ENCODE measurements at regions not wholly inside any gene's neighbourhood (a gene's known extent, or its start where the extent isn't known, plus 50 kb on each side); places are given as distances from the start of the nearest gene placed in this dataset.

DNA sequence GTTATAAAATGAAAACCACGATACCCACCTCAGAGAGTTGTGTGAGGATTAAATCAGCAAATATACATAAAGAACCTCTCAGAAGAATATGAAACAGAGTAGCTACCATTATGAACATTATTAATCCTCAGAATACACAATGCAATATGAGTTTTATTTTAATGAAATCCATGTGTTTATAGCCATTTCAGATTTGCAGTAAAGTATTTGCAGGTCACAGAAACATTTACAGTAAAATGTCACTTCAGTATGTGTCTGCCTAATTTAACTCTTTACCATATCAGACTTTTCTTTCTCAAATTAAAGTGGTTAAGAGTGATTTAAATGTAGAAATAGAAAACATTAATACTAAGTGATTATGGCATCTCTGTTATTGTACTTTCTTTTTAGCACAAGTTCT is 365.2 kb upstream of the MPDZ start:
- ATAC-seq (ENCODE audit: low read depth): no peak
- WGBS (ENCODE audit: insufficient coverage): no CpG with 5 or more reads among the region's 1 CpG
- H3K27ac ChIP-seq (ENCODE audit: low read length in 2 of 2): no peak overlapping the region
- H3K79me2 ChIP-seq (ENCODE audit: control insufficient read depth, insufficient read depth, low read length): no peaks in the 10 kb centered on the region
- POLR2A ChIA-PET: no interaction called here
- H3K4me3 Mint-ChIP-seq: no peak overlapping the region
- no peak overlapping the region for H3K4me3 ChIP-seq (ENCODE audit: control extremely low read depth in 1 of 5, extremely low read depth in 1 of 5, insufficient read depth in 1 of 5, low read depth in 2 of 5, low read length in 4 of 5)
- H3K4me2 ChIP-seq (replicated peaks; ENCODE audit: low read depth, low read length, poor library complexity, severe bottlenecking): no peak overlapping the region
- intact Hi-C loops (cut with micrococcal nuclease): no loop called here
- TF ChIP-seq, protein P1, sequence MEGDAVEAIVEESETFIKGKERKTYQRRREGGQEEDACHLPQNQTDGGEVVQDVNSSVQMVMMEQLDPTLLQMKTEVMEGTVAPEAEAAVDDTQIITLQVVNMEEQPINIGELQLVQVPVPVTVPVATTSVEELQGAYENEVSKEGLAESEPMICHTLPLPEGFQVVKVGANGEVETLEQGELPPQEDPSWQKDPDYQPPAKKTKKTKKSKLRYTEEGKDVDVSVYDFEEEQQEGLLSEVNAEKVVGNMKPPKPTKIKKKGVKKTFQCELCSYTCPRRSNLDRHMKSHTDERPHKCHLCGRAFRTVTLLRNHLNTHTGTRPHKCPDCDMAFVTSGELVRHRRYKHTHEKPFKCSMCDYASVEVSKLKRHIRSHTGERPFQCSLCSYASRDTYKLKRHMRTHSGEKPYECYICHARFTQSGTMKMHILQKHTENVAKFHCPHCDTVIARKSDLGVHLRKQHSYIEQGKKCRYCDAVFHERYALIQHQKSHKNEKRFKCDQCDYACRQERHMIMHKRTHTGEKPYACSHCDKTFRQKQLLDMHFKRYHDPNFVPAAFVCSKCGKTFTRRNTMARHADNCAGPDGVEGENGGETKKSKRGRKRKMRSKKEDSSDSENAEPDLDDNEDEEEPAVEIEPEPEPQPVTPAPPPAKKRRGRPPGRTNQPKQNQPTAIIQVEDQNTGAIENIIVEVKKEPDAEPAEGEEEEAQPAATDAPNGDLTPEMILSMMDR (IDR thresholded peaks at IDR 0.05): no peak
- TF ChIP-seq EZH2 (IDR thresholded peaks at IDR 0.05; ENCODE audit: borderline replicate concordance, insufficient read depth, low read depth, low read length, poor library complexity, severe bottlenecking): no peak
- H3K27me3 ChIP-seq (replicated peaks in 1 of 4; ENCODE audit: control extremely low read depth in 1 of 4, control insufficient read depth in 3 of 4, insufficient read depth in 4 of 4, low read length in 3 of 4): no peaks in the 10 kb centered on the region
- H3K4me1 ChIP-seq (ENCODE audit: control insufficient read depth in 2 of 2, insufficient read depth in 2 of 2, low read length in 2 of 2): no peaks in the 10 kb centered on the region
- no peak for DNase-seq
- no peaks in the 10 kb centered on the region for H3K36me3 ChIP-seq (replicated peaks in 1 of 2; ENCODE audit: control extremely low read depth in 1 of 2, control insufficient read depth in 1 of 2, extremely low read depth in 1 of 2, insufficient read depth in 2 of 2, low read length in 1 of 2)
- peaks cover 6% of the 10 kb centered on the region for H3K9me3 Mint-ChIP-seq (ENCODE audit: insufficient read depth)
- no peaks in the 10 kb centered on the region for H3K4me1 Mint-ChIP-seq
- no peaks in the 10 kb centered on the region for H3K27me3 Mint-ChIP-seq
- no peaks in the 10 kb centered on the region for H4K20me1 ChIP-seq (ENCODE audit: control insufficient read depth, insufficient read depth, low read length, poor library complexity, severe bottlenecking)
- H3K9ac ChIP-seq (ENCODE audit: low read length): no peak overlapping the region
- CTCF ChIA-PET: no interaction called here
- H2AFZ ChIP-seq (ENCODE audit: insufficient read depth, low read depth, low read length, poor library complexity, severe bottlenecking): no peak overlapping the region
- no peak overlapping the region for H3K27ac Mint-ChIP-seq
- no peaks in the 10 kb centered on the region for H3K9me3 ChIP-seq (ENCODE audit: control extremely low read depth in 1 of 3, control insufficient read depth in 2 of 3, insufficient read depth in 1 of 3, low read length in 2 of 3)

DNA sequence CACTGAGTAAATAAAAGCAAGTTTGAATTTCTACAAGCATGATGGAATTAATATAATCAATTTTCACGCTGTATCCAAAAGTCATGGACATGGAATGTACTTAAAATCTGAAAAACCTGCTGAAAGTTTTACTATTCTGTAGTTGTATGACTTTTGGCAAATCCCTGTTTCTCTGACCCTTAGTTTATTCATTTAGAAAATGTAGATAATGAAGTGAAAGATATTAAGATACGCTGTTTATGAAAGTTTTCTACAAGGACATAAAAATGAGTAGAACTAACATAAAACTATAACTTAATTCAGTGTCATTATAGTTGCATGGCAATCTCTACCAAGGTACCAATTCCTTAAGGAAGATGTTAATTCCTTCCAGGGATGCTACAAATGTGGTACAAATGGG is 363.2 kb upstream of the MPDZ start:
- Histone ChIP-seq H3K79me2 (ENCODE audit: control insufficient read depth, insufficient read depth, low read length) (no peaks in the 10 kb centered on the region), H3K27me3 (replicated peaks in 1 of 4; ENCODE audit: control extremely low read depth in 1 of 4, control insufficient read depth in 3 of 4, insufficient read depth in 4 of 4, low read length in 3 of 4) (no peaks in the 10 kb centered on the region), H3K4me3 (ENCODE audit: control extremely low read depth in 1 of 5, extremely low read depth in 1 of 5, insufficient read depth in 1 of 5, low read depth in 2 of 5, low read length in 4 of 5) (no peak overlapping the region), H3K36me3 (replicated peaks in 1 of 2; ENCODE audit: control extremely low read depth in 1 of 2, control insufficient read depth in 1 of 2, extremely low read depth in 1 of 2, insufficient read depth in 2 of 2, low read length in 1 of 2) (no peaks in the 10 kb centered on the region), H4K20me1 (ENCODE audit: control insufficient read depth, insufficient read depth, low read length, poor library complexity, severe bottlenecking) (no peaks in the 10 kb centered on the region), H3K4me2 (replicated peaks; ENCODE audit: low read depth, low read length, poor library complexity, severe bottlenecking) (no peak overlapping the region), H3K9ac (ENCODE audit: low read length) (no peak overlapping the region), H3K4me1 (ENCODE audit: control insufficient read depth in 2 of 2, insufficient read depth in 2 of 2, low read length in 2 of 2) (no peaks in the 10 kb centered on the region), H2AFZ (ENCODE audit: insufficient read depth, low read depth, low read length, poor library complexity, severe bottlenecking) (no peak overlapping the region), H3K9me3 (ENCODE audit: control extremely low read depth in 1 of 3, control insufficient read depth in 2 of 3, insufficient read depth in 1 of 3, low read length in 2 of 3) (no peaks in the 10 kb centered on the region), H3K27ac (ENCODE audit: low read length in 2 of 2) (no peak overlapping the region)
- Mint-ChIP-seq H3K9me3 (ENCODE audit: insufficient read depth) (peaks cover 7% of the 10 kb centered on the region), H3K4me1 (no peaks in the 10 kb centered on the region), H3K27ac (no peak overlapping the region), H3K27me3 (no peaks in the 10 kb centered on the region), H3K4me3 (no peak overlapping the region)
- intact Hi-C loops (cut with micrococcal nuclease): no loop called here
- POLR2A ChIA-PET: no interaction called here
- DNase-seq (no peak), ATAC-seq (ENCODE audit: low read depth) (no peak)
- WGBS (ENCODE audit: insufficient coverage): no CpG with 5 or more reads among the region's 2 CpGs
- CTCF ChIA-PET: no interaction called here
- no peak for TF ChIP-seq EZH2 (IDR thresholded peaks at IDR 0.05; ENCODE audit: borderline replicate concordance, insufficient read depth, low read depth, low read length, poor library complexity, severe bottlenecking)
- TF ChIP-seq, protein P1 (IDR thresholded peaks at IDR 0.05): no peak

All from B cell (primary cell).